HepG2 (cell line): ENCODE measurements at regions not wholly inside any gene's neighbourhood (a gene's known extent, or its start where the extent isn't known, plus 50 kb on each side); places are given as distances from the start of the nearest gene placed in this dataset.

Experiments used
- ATAC-seq: fragments of 200-7000 bp; cut with Tn5 transposase; 3 replicates; pipeline ENCODE4 v1.9.1; 2020; ENCODE audit warnings: mild to moderate bottlenecking, moderate library complexity
- BruUV-seq: library from RNA; stranded (reverse); fragments of 400-500 nt; replicated peaks from 2 replicates; lab custom pipeline; 2021; lab: Mats Ljungman, UMichigan
- CTCF ChIA-PET: fragments of 300-600 bp; formaldehyde crosslinking; extraction: SDS; loops from one replicate; lab custom pipeline; 2021; ENCODE audit warnings: low total read pairs, inconsistent platforms, low intra/inter-chr PET ratio; lab: Yijun Ruan, JAX
- POLR2A ChIA-PET: fragments of 350-600 bp; sonication (Branson Sonifier 250); formaldehyde crosslinking; loops from one replicate; lab custom pipeline; 2020; ENCODE audit warnings: antibody characterized with exemption, inconsistent platforms; lab: Yijun Ruan, JAX
- DNase-seq: peaks from one replicate; pipeline ENCODE4 v3.0.0-alpha.2; 2015; ENCODE audit warnings: low spot score
- FAIRE-seq: peaks from 3 replicates; lab custom pipeline; 2011; peaks lifted over from hg19 to GRCh38; lab: Jason Lieb, UNC
- H2AFZ ChIP-seq: one replicate; pipeline ENCODE4 v1.6.1; 2011; ENCODE audit warnings: low read length, inconsistent platforms
- H3K27ac ChIP-seq: fragments of 300-600 bp; 3 replicates; pipeline ENCODE4 v1.8.0; 2011; ENCODE audit warnings: mixed run types, mild to moderate bottlenecking, mixed read lengths, low read length, inconsistent platforms; ENCODE audit not compliant: insufficient read depth; ENCODE audit errors: extremely low read length
- H3K27me3 ChIP-seq, 2 experiments: fragments of 200-600 bp in 1 of 2; 2 replicates in 1 of 2; 3 replicates in 1 of 2; pipeline versions ENCODE4 v1.6.0 to v1.8.0; 2011; ENCODE audit warnings: low read length in 2 of 2, mild to moderate bottlenecking in 2 of 2, moderate library complexity in 2 of 2, inconsistent platforms in 1 of 2; ENCODE audit not compliant: insufficient read depth in 2 of 2, control insufficient read depth in 1 of 2
- H3K36me3 ChIP-seq, 2 experiments: fragments of 200-600 bp in 1 of 2; replicated peaks in 1 of 2; 2 replicates in 1 of 2; 3 replicates in 1 of 2; pipeline versions ENCODE4 v1.5.1 to v1.8.0; 2011; ENCODE audit warnings: low read length in 2 of 2, inconsistent platforms in 1 of 2; ENCODE audit not compliant: insufficient read depth in 2 of 2, control insufficient read depth in 1 of 2
- H3K4me1 ChIP-seq: 2 replicates; pipeline ENCODE4 v1.5.1; 2012; ENCODE audit warnings: low read length, inconsistent platforms; ENCODE audit not compliant: insufficient read depth
- H3K4me2 ChIP-seq: 2 replicates; pipeline ENCODE4 v1.6.0; 2011; ENCODE audit warnings: low read depth, low read length, inconsistent platforms
- H3K4me3 ChIP-seq, 3 experiments: fragments of 200-600 bp in 1 of 3; sonication (generic), shearing (Covaris generic) in 1 of 3; replicated peaks in 1 of 3; 2 replicates each; pipeline ENCODE4 v1.5.1; 2011 to 2016; ENCODE audit warnings: low read length in 3 of 3, inconsistent platforms in 2 of 3, low read depth in 2 of 3, mild to moderate bottlenecking in 2 of 3, control low read depth in 1 of 3, mixed read lengths in 1 of 3; ENCODE audit not compliant: insufficient read depth in 1 of 3
- H3K79me2 ChIP-seq: one replicate; pipeline ENCODE4 v1.6.1; 2011; ENCODE audit warnings: low read length, inconsistent platforms; ENCODE audit not compliant: insufficient read depth
- H3K9ac ChIP-seq: 2 replicates; pipeline ENCODE4 v1.6.0; 2011; ENCODE audit warnings: mild to moderate bottlenecking, low read depth, low read length, inconsistent platforms; ENCODE audit not compliant: insufficient read depth
- H3K9me3 ChIP-seq: 2 replicates; pipeline ENCODE4 v1.5.1; 2012; ENCODE audit warnings: mild to moderate bottlenecking, low read length
- H4K20me1 ChIP-seq: 2 replicates; pipeline ENCODE4 v1.6.0; 2011; ENCODE audit warnings: inconsistent platforms, mild to moderate bottlenecking, low read length, moderate library complexity; ENCODE audit not compliant: insufficient read depth
- ASH2L ChIP-seq: fragments of 300-600, 200-600 bp; sonication (generic); IDR thresholded peaks from 2 replicates; pipeline ENCODE4 v1.7.0; 2017; ENCODE audit warnings: low read depth, mild to moderate bottlenecking, moderate library complexity, mixed read lengths, low read length; ENCODE audit not compliant: insufficient read length
- CREB1 ChIP-seq, 2 experiments: fragments of 450-650 bp in 1 of 2; IDR thresholded peaks; 2 replicates each; pipeline ENCODE4 v1.6.1; 2016 to 2017; ENCODE audit warnings: control low read depth in 1 of 2, mild to moderate bottlenecking in 1 of 2, missing compliant biosample characterization in 1 of 2, missing genetic modification characterization in 1 of 2
- FIP1L1 ChIP-seq: fragments of 200-400 bp; formaldehyde crosslinking; IDR thresholded peaks from 2 replicates; pipeline ENCODE4 v1.6.1; 2018; ENCODE audit warnings: low read depth, mild to moderate bottlenecking, low read length, moderate library complexity, borderline replicate concordance; ENCODE audit not compliant: insufficient read depth
- GTF3A ChIP-seq: sonication (generic); formaldehyde crosslinking; conservative IDR thresholded peaks from 2 replicates; pipeline ENCODE4 v1.4.0; 2020; ENCODE audit warnings: mild to moderate bottlenecking, missing genetic modification reagents
- HNRNPL ChIP-seq: fragments of 200-400 bp; formaldehyde crosslinking; IDR thresholded peaks from 2 replicates; pipeline ENCODE4 v1.6.1; 2017; ENCODE audit warnings: mild to moderate bottlenecking, low read depth, low read length
- HOXA7 ChIP-seq: sonication (generic); formaldehyde crosslinking; IDR thresholded peaks from 2 replicates; pipeline ENCODE4 v1.8.1; 2022; ENCODE audit warnings: mild to moderate bottlenecking, missing genetic modification reagents, moderate library complexity
- JUND ChIP-seq: sonication (generic); formaldehyde crosslinking; IDR thresholded peaks from 2 replicates; pipeline ENCODE4 v1.8.0; 2022; ENCODE audit warnings: mild to moderate bottlenecking, missing genetic modification reagents
- KLF9 ChIP-seq: IDR thresholded peaks from 2 replicates; pipeline ENCODE4 v1.6.1; 2016; ENCODE audit warnings: low read depth
- MAZ ChIP-seq, 2 experiments: sonication (generic) in 1 of 2; formaldehyde crosslinking in 1 of 2; IDR thresholded peaks; 2 replicates each; pipeline versions ENCODE4 v1.5.0 to v1.6.1; 2012 to 2020; ENCODE audit warnings: low read depth in 2 of 2, mild to moderate bottlenecking in 2 of 2, borderline replicate concordance in 1 of 2, improper control_type of control experiment in 1 of 2, low read length in 1 of 2, missing genetic modification reagents in 1 of 2, moderate library complexity in 1 of 2
- MEIS2 ChIP-seq: sonication (generic); formaldehyde crosslinking; IDR thresholded peaks from 2 replicates; pipeline ENCODE4 v1.9.0; 2021; ENCODE audit warnings: mild to moderate bottlenecking, missing genetic modification reagents
- PAWR ChIP-seq: sonication (generic); formaldehyde crosslinking; IDR thresholded peaks from 2 replicates; pipeline ENCODE4 v1.4.0; 2020; ENCODE audit warnings: missing genetic modification reagents, mild to moderate bottlenecking, borderline replicate concordance
- PITX1 ChIP-seq: sonication (generic); formaldehyde crosslinking; IDR thresholded peaks from 2 replicates; pipeline ENCODE4 v1.5.1; 2020; ENCODE audit warnings: mild to moderate bottlenecking, missing genetic modification reagents
- THYN1 ChIP-seq: sonication (generic); formaldehyde crosslinking; IDR thresholded peaks from 2 replicates; pipeline ENCODE4 v1.8.1; 2023; ENCODE audit warnings: low read depth, mild to moderate bottlenecking, moderate library complexity, missing genetic modification reagents, borderline replicate concordance
- TOPORS ChIP-seq: sonication (generic); formaldehyde crosslinking; IDR thresholded peaks from 2 replicates; pipeline ENCODE4 v1.8.0; 2023; ENCODE audit warnings: mild to moderate bottlenecking, missing genetic modification reagents
- UBTF ChIP-seq: sonication (generic); formaldehyde crosslinking; IDR thresholded peaks from 2 replicates; pipeline ENCODE4 v1.4.0; 2020; ENCODE audit warnings: mild to moderate bottlenecking, missing genetic modification reagents
- ZC3H4 ChIP-seq: sonication (generic); formaldehyde crosslinking; IDR thresholded peaks from 2 replicates; pipeline ENCODE4 v1.4.0; 2020; ENCODE audit warnings: missing genetic modification reagents, borderline replicate concordance
- ZNF567 ChIP-seq: sonication (generic); formaldehyde crosslinking; IDR thresholded peaks from 2 replicates; pipeline ENCODE4 v1.8.1; 2023; ENCODE audit warnings: mild to moderate bottlenecking, missing genetic modification reagents, borderline replicate concordance
- ZNF761 ChIP-seq: sonication (generic); formaldehyde crosslinking; conservative IDR thresholded peaks from 2 replicates; pipeline ENCODE4 v1.4.0; 2020; ENCODE audit warnings: mild to moderate bottlenecking, missing genetic modification reagents
- WGBS: methylation state at CpG from one replicate; pipeline ENCODE4 v1.1.6; 2017; ENCODE audit warnings: low lambda C conversion rate; 5-methylcytosine and 5-hydroxymethylcytosine counted together
- in situ Hi-C: cut with HindIII; loops from 2 replicates; pipeline ENCODE4 v1.10.0; 2017; ENCODE audit warnings: low pct_unique_long_range_greater_than_20kb; ENCODE audit not compliant: extremely low pct_ligation_motif_present
- intact Hi-C: fragments of 100-400 bp; cut with micrococcal nuclease; formaldehyde crosslinking; loops from one replicate; pipeline ENCODE4 v1.10.0; 2022; ENCODE audit not compliant: unreplicated experiment

- intact Hi-C loops (no loop called here), in situ Hi-C loops (no loop called here)
- H3K4me1 ChIP-seq, result no peaks in the 10 kb centered on the region
- no peak for FAIRE-seq
- no peaks in the 10 kb centered on the region for H4K20me1 ChIP-seq
- no peaks in the 10 kb centered on the region for H3K79me2 ChIP-seq
- no TSS peak for BruUV-seq
- H3K36me3 ChIP-seq, result no peaks in the 10 kb centered on the region
- no peak for DNase-seq
- no peak overlapping the region for H3K4me3 ChIP-seq
- H3K4me2 ChIP-seq, result no peak overlapping the region
- no peaks in the 10 kb centered on the region; a peak in 1 of 5 replicates for H3K27me3 ChIP-seq
- no peak for TF ChIP-seq FIP1L1
- TF ChIP-seq ZC3H4 (CRISPR knock-in tag), result no peak
- no peak for TF ChIP-seq KLF9 (CRISPR knock-in tag)
- no peak for TF ChIP-seq ZNF761
- no peak for ATAC-seq
- H2AFZ ChIP-seq, result no peak overlapping the region
- 0% methylated on average over 1 of the region's 1 CpG for WGBS
- POLR2A ChIA-PET, result no interaction called here
- H3K9ac ChIP-seq, result no peak overlapping the region
- H3K27ac ChIP-seq, result no peak overlapping the region
- CTCF ChIA-PET, result no interaction called here
- no peaks in the 10 kb centered on the region for H3K9me3 ChIP-seq
Measured at GRCh38 chr13:109625156-109625555, 161.2 kb downstream of the IRS2 start.

- no TSS peak for BruUV-seq
- H3K4me2 ChIP-seq, result no peak overlapping the region
- no peaks in the 10 kb centered on the region for H3K27me3 ChIP-seq
- intact Hi-C loops, result no loop called here
- POLR2A ChIA-PET, result no interaction called here
- no peak overlapping the region for H3K9ac ChIP-seq
- no peak overlapping the region for H2AFZ ChIP-seq
- DNase-seq (no peak), ATAC-seq (no peak), FAIRE-seq (no peak)
- no peaks in the 10 kb centered on the region for H4K20me1 ChIP-seq
- no peaks in the 10 kb centered on the region for H3K9me3 ChIP-seq
- in situ Hi-C loops, result no loop called here
- H3K36me3 ChIP-seq, result no peaks in the 10 kb centered on the region
- H3K4me3 ChIP-seq, result no peak overlapping the region
- 35% methylated on average over 4 of the region's 4 CpGs for WGBS
- CTCF ChIA-PET, result no interaction called here
- H3K4me1 ChIP-seq, result no peaks in the 10 kb centered on the region
- no peaks in the 10 kb centered on the region for H3K79me2 ChIP-seq
- H3K27ac ChIP-seq, result no peak overlapping the region
- no peak for TF ChIP-seq PAWR (CRISPR knock-in tag)
- no peak for TF ChIP-seq GTF3A (CRISPR knock-in tag)
- no peak for TF ChIP-seq MAZ (IDR thresholded peaks at IDR 0.05; ENCODE audit: borderline replicate concordance, low read depth, low read length)
- TF ChIP-seq MAZ (CRISPR knock-in tag; IDR thresholded peaks at IDR 0.05; ENCODE audit: low read depth), result no peak
- TF ChIP-seq ZNF567 (CRISPR knock-in tag), result no peak
- no peak for TF ChIP-seq JUND
- TF ChIP-seq THYN1 (CRISPR knock-in tag), result no peak
- no peak for TF ChIP-seq HOXA7 (CRISPR knock-in tag)
- no peak for TF ChIP-seq CREB1 (IDR thresholded peaks at IDR 0.05)
- TF ChIP-seq CREB1 (CRISPR knock-in tag; IDR thresholded peaks at IDR 0.05), result no peak
- TF ChIP-seq UBTF (CRISPR knock-in tag), result no peak
- no peak for TF ChIP-seq PITX1 (CRISPR knock-in tag)
- TF ChIP-seq TOPORS (CRISPR knock-in tag), result no peak
- TF ChIP-seq MEIS2, result no peak
- TF ChIP-seq ASH2L, result no peak
- no peak for TF ChIP-seq HNRNPL
Measured at GRCh38 chr13:109622006-109622405, 164.4 kb downstream of the IRS2 start.
